ENCODE measurements at regions not wholly inside any gene's neighbourhood (a gene's known extent, or its start where the extent isn't known, plus 50 kb on each side); places are given as distances from the start of the nearest gene placed in this dataset.

DNA sequence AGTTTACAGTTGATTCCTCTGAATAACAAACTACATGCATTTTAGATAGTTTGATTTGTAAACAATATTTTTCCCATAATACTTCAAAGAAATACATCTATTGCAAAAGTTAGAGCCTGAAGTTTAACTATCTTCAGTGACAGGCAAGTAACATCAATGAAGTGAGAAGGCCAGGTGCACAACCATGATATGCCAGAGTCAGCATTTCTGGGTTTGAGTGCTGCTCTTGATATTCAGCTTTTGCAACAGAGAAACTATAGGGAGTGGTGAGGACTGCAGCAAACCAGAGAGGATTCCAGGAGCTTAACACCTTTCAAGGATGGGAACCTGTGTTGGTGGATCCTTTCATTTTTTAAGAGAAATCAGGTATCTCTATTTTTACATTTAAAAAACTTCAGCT lies 79.4 kb upstream of the RASEF start:
- POLR2A ChIA-PET = no interaction called here
- Histone ChIP-seq H3K36me3 (ENCODE audit: control insufficient read depth in 2 of 2, insufficient read depth in 2 of 2, low read length in 1 of 2) (no peaks in the 10 kb centered on the region), H3K4me1 (ENCODE audit: control insufficient read depth, insufficient read depth, low read length) (no peaks in the 10 kb centered on the region), H2AFZ (ENCODE audit: control insufficient read depth, low read depth, low read length) (no peak overlapping the region), H3K4me2 (ENCODE audit: control insufficient read depth, insufficient read depth) (no peak overlapping the region), H3K79me2 (ENCODE audit: control insufficient read depth, insufficient read depth, low read length) (no peaks in the 10 kb centered on the region), H4K20me1 (ENCODE audit: control insufficient read depth, insufficient read depth) (no peaks in the 10 kb centered on the region), H3K9ac (ENCODE audit: control insufficient read depth, insufficient read depth, low read length) (no peak overlapping the region), H3K27ac (ENCODE audit: control insufficient read depth, insufficient read depth) (no peak overlapping the region), H3K27me3 (replicated peaks in 1 of 2; ENCODE audit: control insufficient read depth in 2 of 2, insufficient read depth in 2 of 2, low read length in 1 of 2) (no peaks in the 10 kb centered on the region), H3K9me3 (replicated peaks; ENCODE audit: control insufficient read depth, insufficient read depth, low read length) (no peaks in the 10 kb centered on the region), H3K4me3 (no peak overlapping the region)
- RAD21 ChIA-PET (ENCODE audit: unreplicated experiment) = no interaction called here
- DNase-seq (ENCODE audit: low read depth, low spot score) (no peak), FAIRE-seq (no peak), ATAC-seq (no peak)
- in situ Hi-C loops (cut with MboI) (no loop called here), intact Hi-C loops (cut with micrococcal nuclease; ENCODE audit: unreplicated experiment) (no loop called here)
- TF ChIP-seq CREM (IDR thresholded peaks at IDR 0.05; ENCODE audit: low read depth) = no peak
- TF ChIP-seq, protein P1, sequence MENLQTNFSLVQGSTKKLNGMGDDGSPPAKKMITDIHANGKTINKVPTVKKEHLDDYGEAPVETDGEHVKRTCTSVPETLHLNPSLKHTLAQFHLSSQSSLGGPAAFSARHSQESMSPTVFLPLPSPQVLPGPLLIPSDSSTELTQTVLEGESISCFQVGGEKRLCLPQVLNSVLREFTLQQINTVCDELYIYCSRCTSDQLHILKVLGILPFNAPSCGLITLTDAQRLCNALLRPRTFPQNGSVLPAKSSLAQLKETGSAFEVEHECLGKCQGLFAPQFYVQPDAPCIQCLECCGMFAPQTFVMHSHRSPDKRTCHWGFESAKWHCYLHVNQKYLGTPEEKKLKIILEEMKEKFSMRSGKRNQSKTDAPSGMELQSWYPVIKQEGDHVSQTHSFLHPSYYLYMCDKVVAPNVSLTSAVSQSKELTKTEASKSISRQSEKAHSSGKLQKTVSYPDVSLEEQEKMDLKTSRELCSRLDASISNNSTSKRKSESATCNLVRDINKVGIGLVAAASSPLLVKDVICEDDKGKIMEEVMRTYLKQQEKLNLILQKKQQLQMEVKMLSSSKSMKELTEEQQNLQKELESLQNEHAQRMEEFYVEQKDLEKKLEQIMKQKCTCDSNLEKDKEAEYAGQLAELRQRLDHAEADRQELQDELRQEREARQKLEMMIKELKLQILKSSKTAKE (IDR thresholded peaks at IDR 0.05; ENCODE audit: low read depth, poor library complexity, severe bottlenecking) = no peak
- TF ChIP-seq SREBF1 (IDR thresholded peaks at IDR 0.05; ENCODE audit: low read length) = no peak
- TF ChIP-seq POLR2A (IDR thresholded peaks at IDR 0.05; ENCODE audit: low read depth, low read length) = no peak
- no peak for TF ChIP-seq FOXK2 (IDR thresholded peaks at IDR 0.05)
- no peak for TF ChIP-seq ESRRA (IDR thresholded peaks at IDR 0.05; ENCODE audit: low read length)
- no peak for TF ChIP-seq SUZ12 (IDR thresholded peaks at IDR 0.05; ENCODE audit: unreplicated experiment)
- no peak for TF ChIP-seq SMC3 (IDR thresholded peaks at IDR 0.05; ENCODE audit: borderline replicate concordance, low read length)
- TF ChIP-seq CBX3 (IDR thresholded peaks at IDR 0.05; ENCODE audit: borderline replicate concordance, low read depth) = no peak
- no peak for TF ChIP-seq ZNF622 (IDR thresholded peaks at IDR 0.05)
- CTCF ChIA-PET = no interaction called here
- SMC1A ChIA-PET (ENCODE audit: uncharacterized antibody, unreplicated experiment) = interaction anchor here (0.7 to 1.1 kb wide), 2 partner anchors 12 to 20 kb away, joined by 3 read pairs; no protein-coding TSS in a partner anchor
- no TSS peak for BruUV-seq (replicated peaks)

Measured in GM12878 (cell line).